GM21737 (cell line): ENCODE measurements at regions not wholly inside any gene's neighbourhood (a gene's known extent, or its start where the extent isn't known, plus 50 kb on each side); places are given as distances from the start of the nearest gene placed in this dataset.
"Not testable (repeated sequence)": the region's sequence is repeated elsewhere in the genome, so short reads cannot be mapped to it uniquely, and the experiment has no call there.

Source experiments
- ATAC-seq: cut with Tn5 transposase; IDR thresholded peaks from one replicate; pipeline ENCODE4 v1.9.1; 2021; ENCODE audit warnings: mild to moderate bottlenecking, moderate library complexity; ENCODE audit not compliant: unreplicated experiment

- no peak for ATAC-seq
Observed at GRCh38 chr2:118576109-118576855, 271.2 kb downstream of the EN1 start.

GRCh38 chr2:118572380-118572779 lies 275.1 kb downstream of the EN1 start:
- ATAC-seq, result not testable (repeated sequence)

GRCh38 chr2:118569876-118570535 lies 277.4 kb downstream of the EN1 start:
- ATAC-seq, result no peak

- no peak for ATAC-seq
Observed at GRCh38 chr2:118568700-118569099, 278.7 kb downstream of the EN1 start.

- ATAC-seq, result no peak
Observed at GRCh38 chr2:118565786-118566540, 281.5 kb downstream of the EN1 start.

- no peak for ATAC-seq
Observed at GRCh38 chr2:118565301-118565700, 282.1 kb downstream of the EN1 start.

- no peak for ATAC-seq
Observed at GRCh38 chr2:118562144-118562543, 285.3 kb downstream of the EN1 start.

- ATAC-seq, result no peak
Observed at GRCh38 chr2:118558846-118559245, 288.6 kb downstream of the EN1 start.

- no peak for ATAC-seq
Observed at GRCh38 chr2:118557791-118558190, 289.7 kb downstream of the EN1 start.

GRCh38 chr2:118557016-118557415 lies 290.4 kb downstream of the EN1 start:
- no peak for ATAC-seq

- ATAC-seq, result no peak
Observed at GRCh38 chr2:118554616-118555015, 292.8 kb downstream of the EN1 start.

GRCh38 chr2:118549503-118549902 lies 297.9 kb downstream of the EN1 start:
- no peak for ATAC-seq

- ATAC-seq, result no peak
Observed at GRCh38 chr2:118548880-118549488, 298.5 kb downstream of the EN1 start.

- ATAC-seq, result no peak
Observed at GRCh38 chr2:118539290-118539689, 308.2 kb downstream of the EN1 start.

GRCh38 chr2:118536306-118536705 lies 311.1 kb downstream of the EN1 start:
- ATAC-seq, result no peak

GRCh38 chr2:118535818-118536212 lies 311.6 kb downstream of the EN1 start:
- no peak for ATAC-seq

GRCh38 chr2:118535171-118535817 lies 312.2 kb downstream of the EN1 start:
- ATAC-seq, result no peak

GRCh38 chr2:118530976-118531375 lies 316.5 kb downstream of the EN1 start:
- ATAC-seq, result no peak

GRCh38 chr2:118529908-118530599 lies 317.4 kb downstream of the EN1 start:
- ATAC-seq, result no peak

- no peak for ATAC-seq
Observed at GRCh38 chr2:118527571-118527970, 319.9 kb downstream of the EN1 start.
